GM18870 (cell line): ENCODE measurements at regions not wholly inside any gene's neighbourhood (a gene's known extent, or its start where the extent isn't known, plus 50 kb on each side); places are given as distances from the start of the nearest gene placed in this dataset.

ENCODE experiments used
- ATAC-seq: cut with Tn5 transposase; IDR thresholded peaks from one replicate; pipeline ENCODE4 v1.9.1; 2021; ENCODE audit warnings: moderate library complexity; ENCODE audit not compliant: unreplicated experiment

GRCh38 chr4:178255172-178255571, 812.9 kb upstream of the AGA start:
- ATAC-seq, result no peak

GRCh38 chr4:178258603-178259002, 816.4 kb upstream of the AGA start:
- ATAC-seq, result no peak

- ATAC-seq, result no peak
Measured at GRCh38 chr4:178259566-178259965, 817.3 kb upstream of the AGA start.

GRCh38 chr4:178264001-178264400, 821.8 kb upstream of the AGA start:
- ATAC-seq, result no peak

GRCh38 chr4:178271386-178271785, 829.1 kb upstream of the AGA start:
- ATAC-seq, result no peak

- ATAC-seq, result no peak
Measured at GRCh38 chr4:178273168-178273567, 830.9 kb upstream of the AGA start.

GRCh38 chr4:178275671-178276360, 833.6 kb upstream of the AGA start:
- ATAC-seq, result no peak

GRCh38 chr4:178280362-178280761, 838.1 kb upstream of the AGA start:
- ATAC-seq, result no peak

GRCh38 chr4:178288462-178288861, 846.2 kb upstream of the AGA start:
- ATAC-seq, result no peak

GRCh38 chr4:178293601-178294000, 851.4 kb upstream of the AGA start:
- no peak for ATAC-seq

- no peak for ATAC-seq
Measured at GRCh38 chr4:178296669-178297068, 854.4 kb upstream of the AGA start.

- no peak for ATAC-seq
Measured at GRCh38 chr4:178306565-178306964, 864.3 kb upstream of the AGA start.

GRCh38 chr4:178309890-178310289, 867.7 kb upstream of the AGA start:
- ATAC-seq, result no peak

GRCh38 chr4:178311997-178312396, 869.8 kb upstream of the AGA start:
- ATAC-seq, result no peak

GRCh38 chr4:178314287-178314686, 872.0 kb upstream of the AGA start:
- no peak for ATAC-seq

GRCh38 chr4:178316211-178316610, 874.0 kb upstream of the AGA start:
- no peak for ATAC-seq

- no peak for ATAC-seq
Measured at GRCh38 chr4:178320003-178320402, 877.8 kb upstream of the AGA start.

- ATAC-seq, result no peak
Measured at GRCh38 chr4:178322524-178323183, 880.4 kb upstream of the AGA start.

GRCh38 chr4:178329226-178329872, 887.1 kb upstream of the AGA start:
- ATAC-seq, result no peak

GRCh38 chr4:178333355-178333754, 891.1 kb upstream of the AGA start:
- no peak for ATAC-seq

GRCh38 chr4:178339769-178340168, 897.5 kb upstream of the AGA start:
- no peak for ATAC-seq

GRCh38 chr4:178340468-178340867, 898.2 kb upstream of the AGA start:
- ATAC-seq, result no peak
